SW480 (cell line): ENCODE measurements at regions not wholly inside any gene's neighbourhood (a gene's known extent, or its start where the extent isn't known, plus 50 kb on each side); places are given as distances from the start of the nearest gene placed in this dataset.
A peak's percentile ranks its signal among the peaks of the same experiment; 100 is the strongest.

ENCODE experiments used
- DNase-seq: peaks from one replicate; pipeline ENCODE4 v3.0.0-alpha.2; 2016; ENCODE audit warnings: low spot score

GRCh38 chr7:115707258-115708012, 323.1 kb downstream of the TFEC start:
- DNase-seq = peak; percentile 61

GRCh38 chr7:115704884-115705283, 325.7 kb downstream of the TFEC start:
- no peak for DNase-seq

GRCh38 chr7:115701141-115701540, 329.4 kb downstream of the TFEC start:
- DNase-seq = no peak

GRCh38 chr7:115694424-115694823, 336.1 kb downstream of the TFEC start:
- DNase-seq = no peak

- no peak for DNase-seq
Measured at GRCh38 chr7:115693779-115694178, 336.8 kb downstream of the TFEC start.

- DNase-seq = no peak
Measured at GRCh38 chr7:115689941-115690340, 340.6 kb downstream of the TFEC start.

GRCh38 chr7:115683093-115683492, 347.5 kb downstream of the TFEC start:
- no peak for DNase-seq

GRCh38 chr7:115682507-115682906, 348.1 kb downstream of the TFEC start:
- peak; percentile 4 for DNase-seq

GRCh38 chr7:115680921-115681320, 349.6 kb downstream of the TFEC start:
- no peak for DNase-seq

GRCh38 chr7:115679976-115680375, 350.6 kb downstream of the TFEC start:
- peak; percentile 44 for DNase-seq

- no peak for DNase-seq
Measured at GRCh38 chr7:115679423-115679822, 351.1 kb downstream of the TFEC start.

GRCh38 chr7:115678086-115678982, 352.2 kb downstream of the TFEC start:
- DNase-seq = no peak

GRCh38 chr7:115676707-115677106, 353.9 kb downstream of the TFEC start:
- DNase-seq = no peak

GRCh38 chr7:115676080-115676479, 354.5 kb downstream of the TFEC start:
- DNase-seq = no peak

GRCh38 chr7:115674467-115675024, 356.0 kb downstream of the TFEC start:
- DNase-seq = no peak

GRCh38 chr7:115672024-115672423, 358.5 kb downstream of the TFEC start:
- DNase-seq = no peak

- no peak for DNase-seq
Measured at GRCh38 chr7:115662676-115663075, 367.9 kb downstream of the TFEC start.

GRCh38 chr7:115662120-115662519, 368.4 kb downstream of the TFEC start:
- no peak for DNase-seq

- no peak for DNase-seq
Measured at GRCh38 chr7:115658223-115658622, 372.3 kb downstream of the TFEC start.

- no peak for DNase-seq
Measured at GRCh38 chr7:115654384-115655214, 376.0 kb downstream of the TFEC start.

GRCh38 chr7:115649429-115649828, 381.1 kb downstream of the TFEC start:
- no peak for DNase-seq

- DNase-seq = no peak
Measured at GRCh38 chr7:115647712-115648111, 382.9 kb downstream of the TFEC start.
